Endothelial cell of umbilical vein (primary cell): ENCODE measurements at regions not wholly inside any gene's neighbourhood (a gene's known extent, or its start where the extent isn't known, plus 50 kb on each side); places are given as distances from the start of the nearest gene placed in this dataset.

Source experiments
- BruUV-seq: library from RNA; stranded (reverse); fragments of 400-500 nt; replicated peaks from 2 replicates; lab custom pipeline; 2021; lab: Mats Ljungman, UMichigan
- CTCF ChIA-PET: fragments of 300-600, 350-600 bp; sonication (Branson Sonifier 250); formaldehyde crosslinking; loops from one replicate; lab custom pipeline; 2021; ENCODE audit warnings: antibody characterized with exemption, inconsistent platforms; lab: Charles Lee
- POLR2A ChIA-PET: fragments of 300-600, 350-600 bp; sonication (Branson Sonifier 250); formaldehyde crosslinking; loops from one replicate; lab custom pipeline; 2021; ENCODE audit warnings: antibody characterized with exemption, inconsistent platforms; lab: Charles Lee
- DNase-seq: peaks from one replicate; pipeline ENCODE4 v3.0.0-alpha.2; 2011; ENCODE audit warnings: low read depth, low spot score
- FAIRE-seq: peaks from 2 replicates; lab custom pipeline; 2011; peaks lifted over from hg19 to GRCh38; lab: Jason Lieb, UNC
- H2AFZ ChIP-seq: 2 replicates; pipeline ENCODE4 v1.6.0; 2012; ENCODE audit warnings: low read depth, low read length, control low read depth, inconsistent platforms
- H3K27ac ChIP-seq: 2 replicates; pipeline ENCODE4 v1.5.1; 2011; ENCODE audit warnings: low read depth, mild to moderate bottlenecking, control low read depth, low read length, moderate library complexity; ENCODE audit not compliant: insufficient read depth
- H3K27me3 ChIP-seq, 2 experiments: 2 replicates each; pipeline versions ENCODE4 v1.6.0 to v1.6.1; 2011; ENCODE audit warnings: low read length in 2 of 2, mixed read lengths in 1 of 2; ENCODE audit not compliant: control insufficient read depth in 2 of 2, insufficient read depth in 2 of 2
- H3K36me3 ChIP-seq, 2 experiments: 2 replicates in 1 of 2; 3 replicates in 1 of 2; pipeline ENCODE4 v1.5.1; 2011; ENCODE audit warnings: low read length in 2 of 2, mild to moderate bottlenecking in 1 of 2, moderate library complexity in 1 of 2; ENCODE audit not compliant: control insufficient read depth in 2 of 2, insufficient read depth in 2 of 2; ENCODE audit errors: extremely low read depth in 1 of 2
- H3K4me1 ChIP-seq: 3 replicates; pipeline ENCODE4 v1.5.1; 2011; ENCODE audit warnings: mild to moderate bottlenecking, low read length; ENCODE audit not compliant: control insufficient read depth, insufficient read depth; ENCODE audit errors: extremely low read depth
- H3K4me2 ChIP-seq: 2 replicates; pipeline ENCODE4 v1.6.1; 2011; ENCODE audit warnings: low read length, control low read depth, mixed read lengths; ENCODE audit not compliant: insufficient read depth
- H3K4me3 ChIP-seq, 3 experiments: fragments of 200-600 bp in 1 of 3; sonication (generic), shearing (Covaris generic) in 1 of 3; replicated peaks in 1 of 3; 2 replicates each; pipeline ENCODE4 v1.5.1; 2011 to 2016; ENCODE audit warnings: control low read depth in 3 of 3, low read length in 3 of 3, mild to moderate bottlenecking in 2 of 3, inconsistent platforms in 1 of 3, low read depth in 1 of 3, moderate library complexity in 1 of 3; ENCODE audit not compliant: insufficient read depth in 1 of 3
- H3K79me2 ChIP-seq: 2 replicates; pipeline ENCODE4 v1.6.0; 2012; ENCODE audit warnings: low read length, inconsistent platforms; ENCODE audit not compliant: control insufficient read depth, insufficient read depth
- H3K9ac ChIP-seq: replicated peaks from 2 replicates; pipeline ENCODE3; 2011; ENCODE audit warnings: low read length, control low read depth; ENCODE audit not compliant: insufficient read depth; ENCODE audit errors: extremely low read depth
- H3K9me1 ChIP-seq: replicated peaks from 3 replicates; pipeline ENCODE4 v1.6.0; 2011; ENCODE audit warnings: mild to moderate bottlenecking, low read length; ENCODE audit not compliant: control insufficient read depth, insufficient read depth; ENCODE audit errors: extremely low read depth
- H3K9me3 ChIP-seq: replicated peaks from 2 replicates; pipeline ENCODE4 v1.5.1; 2012; ENCODE audit warnings: low read length, inconsistent platforms; ENCODE audit not compliant: control insufficient read depth, insufficient read depth
- H4K20me1 ChIP-seq: replicated peaks from 2 replicates; pipeline ENCODE3; 2011; ENCODE audit warnings: mild to moderate bottlenecking, low read length; ENCODE audit not compliant: control insufficient read depth, insufficient read depth; ENCODE audit errors: extremely low read depth
- EZH2 ChIP-seq: IDR thresholded peaks from 2 replicates; pipeline ENCODE4 v1.6.1; 2012; ENCODE audit warnings: borderline replicate concordance, low read depth, mild to moderate bottlenecking, moderate library complexity, low read length, inconsistent platforms; ENCODE audit not compliant: severe bottlenecking
- FOS ChIP-seq: IDR thresholded peaks from 2 replicates; pipeline ENCODE4 v1.6.1; 2011; ENCODE audit warnings: mild to moderate bottlenecking, low read length, moderate library complexity, borderline replicate concordance; ENCODE audit not compliant: insufficient read depth
- GATA2 ChIP-seq: IDR thresholded peaks from 2 replicates; pipeline ENCODE4 v1.7.0; 2011; ENCODE audit warnings: low read depth, mild to moderate bottlenecking, moderate library complexity, mixed read lengths, low read length; ENCODE audit not compliant: insufficient read length, insufficient read depth
- JUN ChIP-seq: IDR thresholded peaks from 2 replicates; pipeline ENCODE4 v1.6.1; 2011; ENCODE audit warnings: borderline replicate concordance, low read depth; ENCODE audit not compliant: insufficient read length, insufficient read depth
- MYC ChIP-seq: IDR thresholded peaks from one replicate; pipeline ENCODE4 v1.6.1; 2011; ENCODE audit warnings: mild to moderate bottlenecking, low read depth, low read length
- POLR2A ChIP-seq: IDR thresholded peaks from 2 replicates; pipeline ENCODE4 v1.6.1; 2012; ENCODE audit warnings: low read depth, mild to moderate bottlenecking, control low read depth, low read length
- POLR2AphosphoS5 ChIP-seq: IDR thresholded peaks from 2 replicates; pipeline ENCODE4 v1.6.1; 2012; ENCODE audit warnings: low read depth, mild to moderate bottlenecking, control low read depth, low read length, moderate library complexity; ENCODE audit not compliant: insufficient read depth
- dilution Hi-C: fragments of 300-500 bp; cut with MboI; formaldehyde crosslinking; loops from one replicate; pipeline ENCODE4 v1.15.0; 2019; ENCODE audit warnings: low sequenced_read_pairs; ENCODE audit not compliant: extremely low pct_ligation_motif_present
- intact Hi-C: fragments of 100-400 bp; cut with micrococcal nuclease; formaldehyde crosslinking; loops from one replicate; pipeline ENCODE4 v1.10.0; 2022
- TF ChIP-seq, protein P1 (sequence below), 2 donors: IDR thresholded peaks; 1 replicate in 1 of 2; 2 replicates in 1 of 2; pipeline ENCODE4 v1.5.1; 2011; ENCODE audit warnings: low read length in 2 of 2, mild to moderate bottlenecking in 2 of 2, moderate library complexity in 2 of 2, control low read depth in 1 of 2, inconsistent platforms in 1 of 2, low read depth in 1 of 2; ENCODE audit not compliant: insufficient read depth in 1 of 2; ENCODE audit errors: extremely low read depth in 1 of 2
- TF ChIP-seq, protein P2 (sequence below): IDR thresholded peaks from 2 replicates; pipeline ENCODE4 v1.6.1; 2011; ENCODE audit not compliant: insufficient read depth, insufficient read length

GRCh38 chr2:206881708-206882410 is 57.5 kb upstream of the CPO start:
- TF ChIP-seq GATA2, result no peak
- no peak for TF ChIP-seq FOS
- TF ChIP-seq JUN, result no peak
- no peak for TF ChIP-seq POLR2AphosphoS5
- no peak for TF ChIP-seq EZH2
- TF ChIP-seq, protein P1, sequence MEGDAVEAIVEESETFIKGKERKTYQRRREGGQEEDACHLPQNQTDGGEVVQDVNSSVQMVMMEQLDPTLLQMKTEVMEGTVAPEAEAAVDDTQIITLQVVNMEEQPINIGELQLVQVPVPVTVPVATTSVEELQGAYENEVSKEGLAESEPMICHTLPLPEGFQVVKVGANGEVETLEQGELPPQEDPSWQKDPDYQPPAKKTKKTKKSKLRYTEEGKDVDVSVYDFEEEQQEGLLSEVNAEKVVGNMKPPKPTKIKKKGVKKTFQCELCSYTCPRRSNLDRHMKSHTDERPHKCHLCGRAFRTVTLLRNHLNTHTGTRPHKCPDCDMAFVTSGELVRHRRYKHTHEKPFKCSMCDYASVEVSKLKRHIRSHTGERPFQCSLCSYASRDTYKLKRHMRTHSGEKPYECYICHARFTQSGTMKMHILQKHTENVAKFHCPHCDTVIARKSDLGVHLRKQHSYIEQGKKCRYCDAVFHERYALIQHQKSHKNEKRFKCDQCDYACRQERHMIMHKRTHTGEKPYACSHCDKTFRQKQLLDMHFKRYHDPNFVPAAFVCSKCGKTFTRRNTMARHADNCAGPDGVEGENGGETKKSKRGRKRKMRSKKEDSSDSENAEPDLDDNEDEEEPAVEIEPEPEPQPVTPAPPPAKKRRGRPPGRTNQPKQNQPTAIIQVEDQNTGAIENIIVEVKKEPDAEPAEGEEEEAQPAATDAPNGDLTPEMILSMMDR (IDR thresholded peaks at IDR 0.05; ENCODE audit: extremely low read depth in 1 of 2, insufficient read depth in 1 of 2, low read depth in 1 of 2, low read length in 2 of 2), result no peak
- no peak for TF ChIP-seq POLR2A
- no peak for TF ChIP-seq MYC
- TF ChIP-seq, protein P2, sequence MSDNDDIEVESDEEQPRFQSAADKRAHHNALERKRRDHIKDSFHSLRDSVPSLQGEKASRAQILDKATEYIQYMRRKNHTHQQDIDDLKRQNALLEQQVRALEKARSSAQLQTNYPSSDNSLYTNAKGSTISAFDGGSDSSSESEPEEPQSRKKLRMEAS, result no peak

More at GRCh38 chr2:206881708-206882410, 57.5 kb upstream of the CPO start:
- no peaks in the 10 kb centered on the region for H4K20me1 ChIP-seq
- no peak overlapping the region for H3K27ac ChIP-seq
- no TSS peak for BruUV-seq
- H3K27me3 ChIP-seq, result peaks cover 0 to under 1% of the 10 kb centered on the region in 2 experiments
- H3K36me3 ChIP-seq, result no peaks in the 10 kb centered on the region
- H3K79me2 ChIP-seq, result no peaks in the 10 kb centered on the region
- no peak overlapping the region for H3K4me3 ChIP-seq
- no peak for FAIRE-seq
- H2AFZ ChIP-seq, result no peak overlapping the region
- dilution Hi-C loops (no loop called here), intact Hi-C loops (no loop called here)
- no peaks in the 10 kb centered on the region for H3K4me1 ChIP-seq
- no peak overlapping the region for H3K4me2 ChIP-seq
- DNase-seq, result no peak
- ChIA-PET POLR2A (no interaction called here), CTCF (no interaction called here)
- no peaks in the 10 kb centered on the region for H3K9me1 ChIP-seq
- no peaks in the 10 kb centered on the region for H3K9me3 ChIP-seq
- no peak overlapping the region for H3K9ac ChIP-seq
